ENCODE measurements at regions not wholly inside any gene's neighbourhood (a gene's known extent, or its start where the extent isn't known, plus 50 kb on each side); places are given as distances from the start of the nearest gene placed in this dataset.

DNA sequence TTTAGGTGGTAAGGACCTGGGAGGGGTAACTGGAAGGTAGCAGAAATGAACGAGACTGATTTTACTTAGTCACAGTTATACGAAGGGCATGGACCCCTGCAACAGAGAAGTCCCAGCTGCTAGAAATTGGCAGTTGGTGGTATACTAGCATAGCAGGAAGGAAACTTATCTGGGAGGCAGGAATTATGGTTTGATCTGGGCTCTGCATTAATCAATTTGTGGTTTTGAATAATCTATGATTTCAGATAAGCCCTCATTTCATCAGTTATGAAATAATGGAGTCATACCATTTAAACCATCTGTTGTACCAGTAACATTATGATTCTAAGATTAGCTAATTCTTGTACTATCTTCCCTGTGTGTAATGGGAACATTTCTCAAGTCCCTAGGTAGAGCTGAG is 54.0 kb upstream of the TMEM229A start:
- Histone ChIP-seq H3K79me2 (ENCODE audit: control insufficient read depth in 1 of 2, insufficient read depth in 2 of 2, low read length in 2 of 2) (no peaks in the 10 kb centered on the region), H4K20me1 (replicated peaks in 1 of 2; ENCODE audit: control insufficient read depth in 1 of 2, insufficient read depth in 2 of 2, low read length in 2 of 2) (no peaks in the 10 kb centered on the region), H3K27ac (ENCODE audit: low read depth, low read length) (no peak overlapping the region), H3K4me3 (ENCODE audit: extremely low read depth in 1 of 4, insufficient read depth in 2 of 4, low read depth in 3 of 4, low read length in 4 of 4) (no peak overlapping the region), H3K4ac (replicated peaks; ENCODE audit: insufficient read length, low read depth, low read length) (no peak overlapping the region), H2BK5ac (ENCODE audit: low read depth, low read length) (no peak overlapping the region), H3K79me1 (ENCODE audit: low read depth, low read length) (no peaks in the 10 kb centered on the region), H2BK20ac (ENCODE audit: low read length) (no peak overlapping the region), H3K36me3 (ENCODE audit: control insufficient read depth in 2 of 4, insufficient read depth in 4 of 4, low read length in 3 of 4) (no peaks in the 10 kb centered on the region), H3K27me3 (replicated peaks in 1 of 4; ENCODE audit: control insufficient read depth in 3 of 4, extremely low read depth in 1 of 4, insufficient read depth in 3 of 4, low read length in 3 of 4) (no peaks in the 10 kb centered on the region), H3K23ac (ENCODE audit: insufficient read length) (no peak overlapping the region), H3K23me2 (ENCODE audit: low read depth, low read length) (no peaks in the 10 kb centered on the region), H4K8ac (ENCODE audit: extremely low read depth, insufficient read depth, low read length) (no peak overlapping the region), H2BK120ac (replicated peaks; ENCODE audit: low read depth, low read length) (no peak overlapping the region), H4K5ac (ENCODE audit: insufficient read length, low read depth, low read length) (no peak overlapping the region), H2AK5ac (ENCODE audit: low read depth, low read length) (no peak overlapping the region), H4K91ac (replicated peaks; ENCODE audit: insufficient read length, low read length) (no peak overlapping the region), H3K9me3 (ENCODE audit: insufficient read depth in 2 of 2, low read depth in 1 of 2, low read length in 1 of 2) (no peaks in the 10 kb centered on the region), H3K18ac (ENCODE audit: extremely low read depth, low read length) (no peak overlapping the region), H2BK12ac (ENCODE audit: low read depth, low read length) (no peak overlapping the region), H3K4me2 (ENCODE audit: insufficient read depth in 1 of 2, low read depth in 2 of 2, low read length in 2 of 2) (no peak overlapping the region), H3K4me1 (replicated peaks in 1 of 4; ENCODE audit: control insufficient read depth in 3 of 4, insufficient read depth in 4 of 4, low read length in 3 of 4) (no peaks in the 10 kb centered on the region), H2AFZ (ENCODE audit: low read length) (no peak overlapping the region), H3K56ac (replicated peaks; ENCODE audit: insufficient read length, low read depth, low read length) (no peak overlapping the region), H2BK15ac (ENCODE audit: low read length) (no peak overlapping the region), H3K14ac (ENCODE audit: insufficient read length) (no peak overlapping the region), H3K9ac (replicated peaks in 1 of 4; ENCODE audit: extremely low read depth in 1 of 4, low read depth in 3 of 4, low read length in 3 of 4) (no peak overlapping the region)
- DNase-seq (ENCODE audit: low read depth in 1 of 2, low spot score in 2 of 2) (no peak), FAIRE-seq (no peak)
- CTCF ChIA-PET (ENCODE audit: partially characterized antibody), result interaction anchor here (0.6 to 1.5 kb wide), 4 partner anchors 14 to 803 kb away, joined by 3 to 9 read pairs (median 3); no protein-coding TSS in a partner anchor
- POLR2A ChIA-PET (ENCODE audit: partially characterized antibody), result no interaction called here
- 86% methylated on average over 2 of the region's 2 CpGs; no CpG with 5 or more reads in 1 of the 2 experiments for WGBS, 2 experiments (ENCODE audit: extremely low coverage in 1 of 2, insufficient coverage in 1 of 2, insufficient read length in 1 of 2, insufficient replicate concordance in 2 of 2, low coverage in 1 of 2, low lambda C conversion rate in 2 of 2, missing lambda C conversion rate in 1 of 2)
- TF ChIP-seq RNF2 (IDR thresholded peaks at IDR 0.05; ENCODE audit: borderline replicate concordance, low read depth, low read length, missing control alignments, poor library complexity, severe bottlenecking) (no peak), KDM5A (IDR thresholded peaks at IDR 0.05; ENCODE audit: low read length) (no peak), BACH1 (IDR thresholded peaks at IDR 0.05; ENCODE audit: low read length) (no peak), SUZ12 (IDR thresholded peaks at IDR 0.05; ENCODE audit: low read length) (no peak), SAP30 (IDR thresholded peaks at IDR 0.05; ENCODE audit: insufficient read depth, insufficient replicate concordance, low read length) (no peak), ASH2L (IDR thresholded peaks at IDR 0.05; ENCODE audit: low read length) (no peak), NANOG (IDR thresholded peaks at IDR 0.05; ENCODE audit: insufficient read depth, low read depth, low read length, poor library complexity, severe bottlenecking) (no peak), POLR2AphosphoS5 (IDR thresholded peaks at IDR 0.05; ENCODE audit: low read depth, low read length) (no peak), HDAC6 (IDR thresholded peaks at IDR 0.05; ENCODE audit: low read depth, low read length) (no peak)
- TF ChIP-seq, protein P1, sequence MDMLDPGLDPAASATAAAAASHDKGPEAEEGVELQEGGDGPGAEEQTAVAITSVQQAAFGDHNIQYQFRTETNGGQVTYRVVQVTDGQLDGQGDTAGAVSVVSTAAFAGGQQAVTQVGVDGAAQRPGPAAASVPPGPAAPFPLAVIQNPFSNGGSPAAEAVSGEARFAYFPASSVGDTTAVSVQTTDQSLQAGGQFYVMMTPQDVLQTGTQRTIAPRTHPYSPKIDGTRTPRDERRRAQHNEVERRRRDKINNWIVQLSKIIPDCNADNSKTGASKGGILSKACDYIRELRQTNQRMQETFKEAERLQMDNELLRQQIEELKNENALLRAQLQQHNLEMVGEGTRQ (IDR thresholded peaks at IDR 0.05; ENCODE audit: low read length), result no peak
- TF ChIP-seq, protein P2, sequence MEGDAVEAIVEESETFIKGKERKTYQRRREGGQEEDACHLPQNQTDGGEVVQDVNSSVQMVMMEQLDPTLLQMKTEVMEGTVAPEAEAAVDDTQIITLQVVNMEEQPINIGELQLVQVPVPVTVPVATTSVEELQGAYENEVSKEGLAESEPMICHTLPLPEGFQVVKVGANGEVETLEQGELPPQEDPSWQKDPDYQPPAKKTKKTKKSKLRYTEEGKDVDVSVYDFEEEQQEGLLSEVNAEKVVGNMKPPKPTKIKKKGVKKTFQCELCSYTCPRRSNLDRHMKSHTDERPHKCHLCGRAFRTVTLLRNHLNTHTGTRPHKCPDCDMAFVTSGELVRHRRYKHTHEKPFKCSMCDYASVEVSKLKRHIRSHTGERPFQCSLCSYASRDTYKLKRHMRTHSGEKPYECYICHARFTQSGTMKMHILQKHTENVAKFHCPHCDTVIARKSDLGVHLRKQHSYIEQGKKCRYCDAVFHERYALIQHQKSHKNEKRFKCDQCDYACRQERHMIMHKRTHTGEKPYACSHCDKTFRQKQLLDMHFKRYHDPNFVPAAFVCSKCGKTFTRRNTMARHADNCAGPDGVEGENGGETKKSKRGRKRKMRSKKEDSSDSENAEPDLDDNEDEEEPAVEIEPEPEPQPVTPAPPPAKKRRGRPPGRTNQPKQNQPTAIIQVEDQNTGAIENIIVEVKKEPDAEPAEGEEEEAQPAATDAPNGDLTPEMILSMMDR (IDR thresholded peaks at IDR 0.05; ENCODE audit: control extremely low read depth in 1 of 3, insufficient read depth in 1 of 3, low read depth in 1 of 3, low read length in 3 of 3), result no peak
